ENCODE measurements at regions not wholly inside any gene's neighbourhood (a gene's known extent, or its start where the extent isn't known, plus 50 kb on each side); places are given as distances from the start of the nearest gene placed in this dataset.

- no peak for TF ChIP-seq SNAI2 (CRISPR knock-in tag; IDR thresholded peaks at IDR 0.05)
- no peak for TF ChIP-seq PATZ1 (CRISPR knock-in tag; IDR thresholded peaks at IDR 0.05; ENCODE audit: borderline replicate concordance)
- TF ChIP-seq BACH2 (CRISPR knock-in tag; IDR thresholded peaks at IDR 0.05; ENCODE audit: borderline replicate concordance): no peak
Observed at GRCh38 chr21:34201481-34201858, 128.1 kb downstream of the MRPS6 start.

Data from SK-N-SH treated with all-trans-retinoic acid at 6 μM for 48 hours (cell line).